T1000 (cell line): ENCODE measurements at regions not wholly inside any gene's neighbourhood (a gene's known extent, or its start where the extent isn't known, plus 50 kb on each side); places are given as distances from the start of the nearest gene placed in this dataset.
"Not testable (repeated sequence)": the region's sequence is repeated elsewhere in the genome, so short reads cannot be mapped to it uniquely, and the experiment has no call there.

ENCODE experiments used
- DNase-seq: peaks from one replicate; lab custom pipeline; 2025; ENCODE audit warnings: mixed read lengths; lab: John Stamatoyannopoulos, UW

DNA sequence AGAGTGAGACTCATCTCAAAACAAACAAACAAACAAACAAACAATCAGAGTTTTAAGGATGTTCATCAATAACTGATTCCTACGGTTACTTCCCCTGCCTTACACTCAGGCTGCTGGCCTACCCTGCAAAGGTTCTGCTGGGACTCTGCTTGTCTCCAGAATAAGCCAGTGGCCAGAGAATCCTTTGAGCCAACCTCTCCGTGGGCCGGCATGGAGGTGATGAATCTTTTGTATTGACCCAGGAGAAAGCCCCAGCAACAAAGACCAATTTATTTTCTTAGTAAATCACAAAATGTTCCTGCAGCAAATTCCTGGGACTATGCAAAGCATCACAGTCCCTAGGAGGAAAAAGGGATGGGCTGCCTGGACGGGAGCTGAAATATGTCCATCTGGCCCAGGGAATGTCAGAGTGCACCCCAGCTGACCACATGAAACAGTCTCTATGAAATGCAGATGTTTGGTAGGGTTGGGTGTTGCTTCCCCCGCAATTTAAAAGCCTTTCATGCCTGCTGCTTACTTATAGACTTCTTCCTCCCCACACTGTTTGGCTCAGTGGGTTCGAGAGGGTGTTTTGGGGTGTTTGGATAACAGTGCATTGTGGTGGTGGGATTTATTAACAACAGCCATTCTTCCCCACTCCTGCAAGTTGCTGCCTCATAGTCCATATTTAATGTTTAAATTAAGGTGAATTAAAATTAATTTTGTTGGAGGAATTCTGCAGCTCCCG is 185.9 kb upstream of the IRF2BP2 start:
- DNase-seq: not testable (repeated sequence)

DNA sequence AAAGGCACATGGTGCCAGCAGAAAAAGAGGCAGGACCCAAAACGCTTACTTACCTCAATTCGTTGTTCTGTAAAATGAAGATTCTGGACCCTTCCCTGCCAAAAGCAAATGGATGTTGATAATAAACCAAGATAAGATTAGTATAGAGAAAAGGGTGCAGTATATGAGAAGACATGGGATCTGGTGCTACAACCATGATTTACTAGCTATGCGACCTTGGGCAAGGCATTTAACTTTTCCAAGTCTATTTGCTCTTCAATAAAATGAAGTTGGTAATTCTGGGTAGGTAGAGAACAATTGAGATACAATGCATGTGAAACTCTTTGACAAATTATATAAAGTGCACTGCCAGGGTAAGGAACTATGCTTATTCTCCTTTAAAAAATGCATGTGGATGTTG is 185.0 kb upstream of the IRF2BP2 start:
- not testable (repeated sequence) for DNase-seq

DNA sequence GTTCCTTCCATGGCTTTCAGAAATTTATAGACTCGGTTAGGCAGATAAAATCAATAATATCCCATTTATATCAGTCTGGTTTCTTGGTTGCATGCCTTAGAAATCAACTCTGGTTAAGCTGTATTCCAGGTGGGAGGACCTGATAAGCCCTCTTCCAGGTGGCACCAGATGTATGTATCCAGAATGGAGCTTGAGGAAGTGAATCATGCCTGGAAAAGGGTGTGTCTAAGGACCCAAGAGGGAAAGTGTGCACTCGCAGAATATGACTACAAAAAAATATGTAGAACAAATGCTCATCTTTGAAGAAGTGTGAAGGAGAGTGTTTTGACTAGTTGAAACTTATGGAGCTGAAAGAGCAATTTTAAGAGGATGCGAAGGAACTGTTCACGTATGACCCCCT is 184.5 kb upstream of the IRF2BP2 start:
- DNase-seq: not testable (repeated sequence)

DNA sequence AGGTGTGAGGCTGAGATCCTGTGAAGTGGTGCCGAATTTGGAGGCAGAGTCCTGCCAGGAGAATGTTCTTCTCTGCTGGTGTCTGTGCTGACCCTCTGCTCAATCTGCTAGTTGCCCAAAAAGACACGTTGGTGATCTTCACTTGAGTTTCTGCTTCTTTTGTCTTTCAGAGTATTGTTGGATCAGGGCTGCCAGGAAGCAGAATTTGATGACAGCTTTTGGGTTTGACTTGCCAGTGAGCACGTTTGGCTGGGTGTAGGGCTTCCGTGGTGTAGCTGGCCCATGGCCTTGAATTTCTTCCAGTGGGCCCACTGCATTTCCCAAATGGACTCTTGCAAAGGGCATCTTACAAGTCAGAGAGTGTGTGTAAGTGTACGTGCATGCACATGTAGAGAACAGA is 183.9 kb upstream of the IRF2BP2 start:
- not testable (repeated sequence) for DNase-seq

DNA sequence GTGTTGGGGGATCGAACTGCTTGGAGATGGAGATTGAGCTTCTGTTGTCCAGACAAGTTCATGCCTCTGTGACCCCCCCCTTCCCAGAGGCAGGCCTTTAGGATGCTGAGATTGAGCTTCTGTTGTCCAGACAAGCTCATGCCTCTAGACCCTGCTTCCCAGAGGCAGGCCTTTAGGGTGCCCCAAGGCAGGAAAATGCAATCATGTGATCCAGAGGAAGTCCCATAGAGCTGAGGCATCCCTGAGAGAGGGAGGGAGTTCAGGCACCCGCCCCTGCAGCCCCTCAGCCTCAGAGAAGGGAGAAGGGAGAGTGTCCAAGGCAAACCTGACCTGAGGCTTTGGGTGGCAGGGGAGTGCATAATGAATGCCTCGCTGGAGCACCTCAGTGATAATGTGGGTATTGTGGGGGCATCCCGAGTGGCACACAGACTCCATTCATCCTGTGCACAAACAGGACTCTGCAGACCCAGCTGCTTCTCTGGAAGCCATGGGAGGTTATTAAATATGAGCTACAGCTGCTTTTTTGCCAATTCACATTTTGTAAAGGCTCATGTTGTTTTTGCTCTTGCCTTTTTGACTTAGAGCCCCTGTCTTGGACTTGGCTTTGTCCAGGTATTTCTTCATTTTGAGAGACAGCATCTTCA is 182.4 kb upstream of the IRF2BP2 start:
- not testable (repeated sequence) for DNase-seq

DNA sequence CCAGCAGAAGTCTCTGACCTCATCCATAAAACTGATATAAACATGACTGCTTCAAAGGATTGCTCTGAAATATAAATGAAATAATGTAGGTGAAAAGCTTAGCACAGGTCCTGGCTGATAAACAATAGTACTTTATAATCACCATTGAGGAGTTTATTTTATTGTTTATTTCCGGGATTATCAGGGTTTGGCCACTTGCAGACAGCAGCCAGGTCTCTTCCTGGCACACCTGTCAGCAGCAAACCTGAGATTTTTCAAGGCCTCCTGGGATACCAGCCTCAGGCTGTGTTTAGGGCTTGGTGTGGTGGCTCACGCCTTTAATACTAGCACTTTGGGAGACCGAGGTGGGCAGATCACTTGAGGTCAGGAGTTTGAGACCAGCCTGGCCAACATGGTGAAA is 181.6 kb upstream of the IRF2BP2 start:
- not testable (repeated sequence) for DNase-seq

DNA sequence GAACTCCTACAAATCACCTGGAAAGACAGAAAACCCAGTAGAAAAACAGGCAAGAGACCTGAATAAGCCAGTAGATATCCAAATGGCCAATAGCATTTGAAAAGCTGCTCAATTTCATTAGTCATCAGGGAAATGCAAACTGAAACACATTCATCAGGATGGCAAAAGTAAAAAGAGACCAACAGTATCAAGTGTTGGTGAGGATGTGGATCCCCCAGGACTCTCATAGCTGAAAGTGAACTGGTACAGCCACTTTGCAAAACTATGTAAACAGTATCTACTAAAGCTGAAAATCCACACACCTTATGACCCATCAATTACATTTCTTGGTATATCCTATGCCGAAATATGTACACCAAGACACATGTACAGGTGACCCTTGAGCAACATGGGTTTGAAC is 180.4 kb upstream of the IRF2BP2 start:
- DNase-seq: not testable (repeated sequence)

DNA sequence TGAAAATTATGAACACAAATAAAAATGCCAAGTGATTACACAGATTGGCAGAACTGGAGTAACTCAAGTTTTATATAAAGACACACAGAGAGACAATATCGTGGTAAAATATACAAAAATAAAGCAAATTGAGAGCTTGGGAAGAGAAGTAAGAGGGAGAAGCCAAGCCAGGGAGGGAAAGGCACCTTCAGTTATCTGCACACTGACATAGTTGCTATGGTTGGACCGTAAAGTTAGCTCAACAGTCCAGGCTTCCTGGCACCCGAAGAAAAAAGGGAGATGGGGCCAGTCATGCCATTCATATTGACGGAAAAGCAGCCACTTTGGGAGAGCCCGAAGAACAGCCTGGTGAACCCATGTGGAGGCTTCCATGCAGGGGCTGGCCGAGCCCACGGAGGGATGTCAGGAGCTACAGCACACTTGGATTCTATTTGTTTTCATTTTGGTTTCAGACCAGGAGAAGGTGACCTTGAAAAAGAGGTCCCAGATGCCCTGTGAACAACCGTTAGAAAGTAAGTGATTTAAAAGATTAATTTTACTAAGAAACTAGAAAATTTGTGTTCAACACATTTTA is 177.1 kb upstream of the IRF2BP2 start:
- not testable (repeated sequence) for DNase-seq

DNA sequence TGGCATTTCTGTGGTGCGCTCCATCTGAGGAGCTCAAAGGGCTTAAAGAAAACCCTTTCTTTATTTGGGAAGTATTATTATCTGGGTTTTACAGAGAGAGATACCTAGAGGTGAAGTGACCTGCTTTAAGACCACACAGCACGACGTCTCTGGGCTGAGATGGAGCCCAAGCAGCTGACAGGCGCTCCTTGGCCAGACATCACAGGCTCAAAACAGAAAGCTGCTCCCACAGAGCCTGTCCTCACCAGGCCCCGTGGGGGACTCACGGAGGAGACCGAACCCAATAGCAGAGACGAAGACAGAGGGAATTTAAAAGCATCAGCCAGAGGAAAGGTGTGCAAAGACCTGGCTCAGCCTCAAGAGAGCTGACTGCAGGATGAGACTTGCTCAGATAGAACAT is 175.9 kb upstream of the IRF2BP2 start:
- DNase-seq: not testable (repeated sequence)

DNA sequence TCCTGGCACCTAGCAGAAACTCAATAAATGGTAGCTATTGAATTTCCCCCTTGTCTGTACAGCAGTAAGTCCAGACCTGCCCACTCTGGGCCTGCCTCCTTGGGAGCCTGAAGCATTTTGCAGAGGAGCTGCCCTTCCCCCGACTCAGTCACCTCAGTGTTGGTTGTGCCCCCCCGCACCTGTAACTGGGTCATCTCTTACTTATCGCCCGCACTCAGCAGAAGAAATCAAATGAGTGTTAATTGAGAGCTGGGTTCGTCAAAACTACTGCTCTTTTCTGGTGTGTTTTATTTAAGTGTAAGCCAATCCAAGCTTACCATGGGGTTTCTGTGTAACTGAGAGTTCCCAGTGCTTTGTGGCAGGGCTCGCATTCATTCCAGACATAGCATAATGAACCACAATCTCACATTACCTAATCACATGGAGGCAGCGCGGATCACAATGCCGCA is 175.5 kb upstream of the IRF2BP2 start:
- DNase-seq: not testable (repeated sequence)

DNA sequence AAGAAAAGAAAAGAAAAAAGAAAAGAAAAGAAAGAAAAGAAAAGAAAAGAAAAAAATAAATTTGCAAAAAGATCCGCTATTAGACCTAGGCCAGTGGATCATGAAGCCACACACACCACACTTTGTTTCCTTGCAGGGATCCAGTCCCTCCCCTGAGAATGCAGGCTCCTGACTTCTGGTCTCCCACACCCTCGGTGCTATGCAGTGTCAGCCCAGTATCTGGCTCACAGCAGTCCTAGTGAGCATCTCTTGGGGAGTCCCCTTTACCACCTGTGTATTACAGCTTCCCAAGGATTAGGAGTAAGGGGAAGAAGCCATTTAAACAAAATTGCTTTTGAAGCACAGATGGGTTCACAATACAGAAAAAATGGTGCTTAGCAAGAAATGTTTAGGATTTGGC is 174.1 kb upstream of the IRF2BP2 start:
- DNase-seq: not testable (repeated sequence)

DNA sequence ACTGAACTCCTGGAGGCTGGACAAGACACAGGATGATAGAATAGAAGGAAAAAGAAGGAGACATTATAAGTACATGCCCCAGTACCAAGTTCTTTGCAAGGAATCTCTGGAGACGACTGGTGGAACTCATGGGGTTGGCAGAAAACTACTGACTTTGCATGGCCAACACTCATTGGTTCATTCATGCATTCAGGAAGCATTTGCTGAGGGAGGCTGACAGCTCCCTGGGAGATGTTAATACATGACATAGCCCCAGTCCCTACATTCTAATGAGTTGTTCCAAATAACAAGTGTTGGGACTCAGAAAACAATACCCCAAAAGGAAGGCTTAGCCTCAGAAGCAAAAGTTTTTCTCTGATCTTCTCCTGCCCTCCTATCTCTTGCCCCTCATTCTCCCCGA is 172.8 kb upstream of the IRF2BP2 start:
- DNase-seq: no peak

DNA sequence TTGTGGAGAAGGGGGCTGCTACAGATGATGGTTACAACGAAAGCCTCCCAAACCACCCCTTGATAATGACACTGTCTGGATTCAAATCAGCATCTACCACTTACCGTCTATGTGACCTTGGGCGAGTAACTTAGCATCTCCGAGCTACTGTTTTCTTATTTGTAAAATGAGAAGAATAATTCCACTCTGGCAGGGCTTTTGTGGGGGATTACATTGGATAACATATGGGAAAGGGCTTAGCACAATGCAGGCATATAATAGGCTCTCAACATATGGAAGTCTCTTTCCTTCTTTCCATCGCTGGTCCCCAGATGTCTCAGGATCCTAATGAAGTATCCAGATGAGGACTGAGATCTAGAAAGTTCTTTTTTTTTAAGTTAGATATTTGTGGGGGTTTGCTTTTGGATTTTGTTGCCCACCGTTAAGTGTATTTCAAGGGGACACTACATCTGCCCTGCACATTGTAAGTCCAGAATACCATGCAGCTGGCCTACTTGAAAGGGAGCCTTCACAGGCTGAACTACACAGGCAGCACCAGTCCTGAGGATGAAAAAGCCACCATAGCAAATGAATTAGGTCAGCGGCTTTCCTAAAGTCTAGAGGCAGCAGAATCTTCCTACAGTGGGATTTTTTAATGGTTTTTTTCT is 172.2 kb upstream of the IRF2BP2 start:
- DNase-seq: no peak

DNA sequence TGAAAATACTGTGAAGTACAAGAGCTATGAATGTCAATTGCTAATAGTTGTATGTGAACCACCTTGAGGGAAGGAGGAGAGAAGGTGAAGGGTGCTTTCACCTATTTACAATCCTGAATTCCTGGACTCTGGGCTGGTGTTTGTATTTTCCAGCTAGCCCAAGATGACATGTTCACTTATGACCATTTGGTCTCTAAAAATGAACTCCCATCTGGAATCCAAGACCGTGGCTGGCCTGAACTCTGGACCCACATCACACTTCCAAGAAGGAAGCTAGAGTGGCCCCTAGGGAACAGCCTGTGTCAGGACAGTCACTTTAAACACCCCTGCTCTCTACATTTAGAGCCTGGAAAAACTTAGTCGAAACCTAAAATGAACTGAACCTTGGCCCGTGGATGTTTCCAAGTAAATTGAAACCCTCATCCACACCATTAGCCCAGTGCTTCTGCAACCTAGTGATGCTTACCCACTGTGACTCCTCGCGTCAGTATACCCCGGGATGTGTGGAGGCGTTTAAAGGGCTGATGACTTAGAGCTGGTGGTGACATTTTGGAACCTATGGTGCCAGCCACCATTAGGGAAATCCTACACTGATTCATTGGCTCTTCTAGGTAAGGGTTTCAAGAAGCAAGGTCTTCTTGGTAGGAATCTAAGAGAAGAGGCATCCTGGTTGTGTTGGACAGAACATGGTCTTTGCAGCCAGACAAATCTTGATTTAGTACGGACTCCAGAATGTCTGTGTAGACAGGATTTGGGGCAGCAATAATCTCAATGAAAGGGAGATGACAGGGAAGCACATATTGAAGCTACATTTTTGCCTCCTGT is 171.5 kb upstream of the IRF2BP2 start:
- DNase-seq: no peak

DNA sequence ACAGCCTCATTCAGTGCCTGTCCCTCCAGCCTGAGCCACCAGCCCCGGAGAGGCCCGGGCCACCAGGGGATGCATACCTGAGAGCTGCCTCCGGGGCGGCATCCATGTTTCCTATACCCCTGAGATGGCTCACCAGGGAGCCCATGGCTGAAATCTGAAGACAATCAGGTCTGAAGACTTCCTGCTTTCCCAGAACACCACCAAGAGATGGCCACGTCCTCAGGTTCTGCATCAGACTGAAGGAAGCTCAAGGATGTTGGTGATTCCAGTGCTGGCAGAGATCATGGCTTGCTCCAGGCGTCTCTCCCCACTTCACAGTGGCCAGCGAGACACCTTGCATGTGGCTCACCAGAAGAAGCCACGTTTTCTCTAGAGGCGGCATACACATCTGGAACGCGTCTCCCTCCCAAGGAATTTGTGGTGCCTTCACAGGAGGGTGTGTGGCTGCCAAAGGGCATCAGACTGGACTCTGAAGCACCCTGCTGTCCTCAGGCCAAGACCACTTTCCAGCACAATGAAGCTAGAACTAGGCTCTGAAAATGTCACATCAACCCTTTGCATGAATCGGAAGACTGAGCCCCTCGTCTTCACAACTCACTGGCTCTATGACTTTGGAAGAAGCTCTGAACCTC is 170.7 kb upstream of the IRF2BP2 start:
- DNase-seq: no peak

DNA sequence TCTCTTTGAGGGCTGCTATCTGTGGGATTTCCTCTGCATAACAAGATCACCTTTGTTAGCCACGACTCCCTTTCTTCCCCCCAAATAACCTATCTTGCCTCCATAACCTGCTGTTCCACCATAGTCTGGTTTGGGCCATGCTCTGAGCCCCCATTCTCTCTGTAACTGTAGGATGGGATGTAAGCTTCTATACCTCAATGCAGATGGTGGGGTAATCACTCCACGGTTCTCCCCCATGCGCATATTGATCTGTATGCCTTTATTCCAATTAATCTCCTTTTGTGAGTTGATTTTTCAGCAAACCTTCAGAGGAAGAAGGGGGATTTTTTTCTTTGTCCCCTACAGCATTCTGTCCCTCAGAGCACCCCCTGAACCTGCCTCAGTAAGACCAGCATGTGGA is 170.1 kb upstream of the IRF2BP2 start:
- DNase-seq: no peak

DNA sequence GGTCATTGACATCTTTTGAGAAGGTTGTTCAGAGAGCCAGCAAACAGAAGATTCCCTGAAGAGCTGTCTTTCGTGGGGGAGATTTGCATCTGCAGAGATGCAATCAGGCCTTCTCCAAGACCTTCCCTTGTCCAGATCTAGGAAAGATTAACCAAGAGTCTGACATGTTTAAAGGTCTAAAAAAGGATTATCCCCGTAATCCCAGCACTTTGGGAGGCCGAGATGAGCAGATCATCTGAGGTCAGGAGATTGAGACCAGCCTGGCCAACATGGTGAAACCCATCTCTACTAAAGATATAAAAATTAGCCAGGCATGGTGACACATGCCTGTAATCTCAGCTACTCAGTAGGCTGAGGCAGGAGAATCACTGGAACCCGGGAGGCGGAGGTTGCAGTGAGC is 169.6 kb upstream of the IRF2BP2 start:
- DNase-seq: not testable (repeated sequence)

DNA sequence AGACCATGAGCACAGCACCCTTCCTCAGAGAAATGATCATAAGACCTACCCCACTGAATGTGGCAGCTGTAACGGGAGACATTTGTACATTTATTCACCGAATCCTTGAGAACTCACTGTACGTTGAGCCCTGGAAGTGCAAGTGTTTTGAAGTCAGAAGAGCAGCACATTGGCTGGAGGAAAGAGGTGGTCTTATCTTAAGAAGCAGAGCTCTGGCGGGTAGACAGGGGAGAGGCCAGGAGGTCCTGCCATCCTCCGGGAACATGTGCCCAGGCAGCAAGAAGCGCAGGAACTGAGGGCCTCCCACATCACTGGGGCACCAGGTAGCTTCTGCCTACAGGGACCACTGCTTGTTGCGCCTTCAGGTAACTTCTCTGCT is 169.2 kb upstream of the IRF2BP2 start:
- no peak for DNase-seq

DNA sequence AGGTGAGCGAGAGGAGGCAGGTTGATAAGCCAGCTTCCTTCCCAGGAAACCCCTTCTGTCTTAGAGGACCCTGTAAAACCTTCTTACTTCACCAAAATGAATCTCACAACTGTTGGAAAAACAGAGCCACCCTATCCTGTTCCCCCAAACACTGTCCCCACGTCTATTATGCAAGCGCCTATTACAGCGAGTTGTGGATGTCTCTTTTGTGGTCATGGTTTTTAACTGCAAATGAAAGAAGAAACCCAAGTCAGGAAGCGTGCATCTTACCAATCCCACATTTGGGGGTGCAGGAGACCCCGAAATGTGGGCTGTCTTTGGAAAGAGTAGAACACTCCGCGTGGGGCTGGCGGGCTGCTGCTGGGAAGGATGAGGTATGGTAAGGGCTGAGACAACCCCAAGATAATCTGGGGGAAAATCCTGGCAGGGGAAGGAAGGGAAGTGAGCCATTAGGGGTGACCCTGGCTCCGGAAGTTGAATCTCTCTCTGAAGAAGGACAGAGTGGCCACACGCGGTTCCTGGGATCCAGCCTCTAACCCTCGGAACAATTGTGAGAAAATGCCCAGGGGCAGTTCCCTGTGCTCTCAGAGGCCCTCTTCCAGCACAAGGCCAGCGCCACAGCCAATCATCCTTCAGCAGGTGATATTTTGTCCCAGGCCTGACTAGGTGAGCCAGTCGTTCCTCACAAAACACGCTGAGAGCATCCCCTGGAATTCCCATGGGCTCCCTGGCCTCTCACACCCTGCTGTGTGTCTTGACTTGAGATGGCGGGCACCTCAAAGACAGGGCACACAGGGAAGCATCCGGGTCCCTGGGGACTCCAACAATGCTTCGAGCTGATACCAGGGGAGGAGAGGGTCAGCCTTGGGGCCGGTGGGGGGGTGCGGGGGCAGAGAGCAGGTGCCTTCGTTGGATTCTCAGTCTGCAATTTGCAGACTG is 168.5 kb upstream of the IRF2BP2 start:
- DNase-seq: no peak

DNA sequence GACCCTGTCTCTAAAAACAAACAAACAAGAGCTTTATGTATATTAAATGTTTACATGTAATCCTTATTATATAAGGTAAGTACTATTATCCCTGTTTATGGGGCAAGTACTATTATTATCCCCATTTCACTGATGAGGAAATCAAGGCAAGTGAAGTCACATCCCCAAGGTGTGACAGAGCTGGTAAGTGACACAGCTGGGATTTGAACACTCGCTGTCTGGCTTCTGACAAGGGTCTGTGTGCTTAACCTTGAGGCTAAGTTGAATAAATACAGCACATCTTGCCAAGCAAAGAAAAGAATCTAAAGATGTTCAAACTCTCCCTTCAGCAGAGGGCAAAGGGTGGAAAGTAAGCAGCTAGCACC is 167.9 kb upstream of the IRF2BP2 start:
- no peak for DNase-seq
